HG03064 (cell line): ENCODE measurements at regions not wholly inside any gene's neighbourhood (a gene's known extent, or its start where the extent isn't known, plus 50 kb on each side); places are given as distances from the start of the nearest gene placed in this dataset.
"Not testable (repeated sequence)": the region's sequence is repeated elsewhere in the genome, so short reads cannot be mapped to it uniquely, and the experiment has no call there.

ENCODE experiments used
- ATAC-seq: cut with Tn5 transposase; IDR thresholded peaks from one replicate; pipeline ENCODE4 v1.9.1; 2021; ENCODE audit warnings: low read depth; ENCODE audit not compliant: unreplicated experiment

DNA sequence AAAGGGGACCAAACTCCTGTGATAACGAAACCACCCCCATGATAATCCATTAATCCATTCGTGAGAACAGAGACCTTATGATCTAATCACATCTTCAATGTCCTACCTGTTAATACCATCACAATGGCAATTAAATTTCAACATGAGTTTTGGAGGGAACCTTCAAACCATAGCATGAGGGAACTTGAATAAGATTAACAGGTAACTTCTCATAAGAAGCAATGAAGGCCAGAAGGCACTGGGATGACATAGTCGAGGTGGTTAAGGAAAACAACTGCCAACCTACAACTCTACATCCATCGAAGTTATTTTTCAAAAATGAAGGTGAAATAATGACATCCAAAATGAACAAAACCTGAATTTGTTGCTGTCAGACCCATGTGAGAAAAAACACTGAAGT lies 478.9 kb downstream of the EDEM1 start:
- no peak for ATAC-seq

DNA sequence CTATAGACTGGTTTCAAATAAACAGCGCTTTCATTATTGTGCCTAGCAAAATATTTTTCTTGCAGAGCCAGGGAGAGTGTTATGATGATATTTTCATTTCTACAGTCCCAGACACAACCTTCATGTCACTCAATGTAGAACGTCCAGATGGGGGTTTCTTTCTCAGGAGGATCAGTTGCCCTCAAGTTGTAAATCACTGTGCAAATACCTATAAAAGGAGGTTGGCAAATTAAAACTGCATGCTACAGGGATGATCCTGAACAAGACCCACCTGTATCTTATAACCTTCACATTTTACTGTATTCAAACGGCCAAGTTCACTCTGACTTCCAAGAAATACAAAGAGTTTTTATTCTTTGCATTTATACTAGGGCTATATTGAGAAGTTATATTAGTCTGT lies 486.0 kb downstream of the EDEM1 start:
- no peak for ATAC-seq

DNA sequence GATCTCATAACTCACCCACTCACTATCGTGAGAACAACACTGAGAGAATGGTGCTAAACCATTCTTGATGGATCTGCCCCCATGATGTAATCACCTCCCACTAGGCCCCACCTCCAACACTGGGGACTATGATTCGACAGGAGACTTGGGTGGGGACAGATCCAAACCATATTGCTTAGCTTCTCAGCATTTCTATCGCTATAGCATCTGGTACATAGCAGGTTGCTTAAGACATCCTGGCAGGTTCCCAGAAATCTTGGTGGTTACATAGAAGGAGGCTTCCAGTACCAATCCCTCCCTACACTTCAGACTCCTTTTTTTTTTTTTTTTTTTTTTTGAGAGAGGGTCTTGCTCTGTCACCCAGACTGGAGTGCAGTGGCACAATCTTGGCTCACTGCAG lies 487.8 kb downstream of the EDEM1 start:
- ATAC-seq = no peak

DNA sequence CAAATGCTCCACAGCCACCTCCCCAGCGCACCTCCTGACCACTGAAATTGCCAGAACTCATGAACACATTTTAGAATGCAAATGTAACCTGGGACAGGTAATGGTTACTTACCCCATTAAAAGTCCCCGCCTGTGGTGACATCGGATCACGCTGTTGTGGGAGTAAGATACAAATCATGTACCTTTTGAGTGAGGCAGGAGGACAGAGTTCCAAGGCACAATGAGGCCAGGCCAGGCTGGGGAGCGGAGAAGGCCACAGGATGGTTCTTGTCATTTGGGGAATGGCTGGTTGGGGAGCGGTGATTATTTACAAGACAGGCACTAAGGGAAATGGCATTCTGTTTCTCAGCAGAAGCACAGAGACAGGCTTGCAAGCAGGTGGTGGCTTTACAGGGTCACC lies 490.0 kb downstream of the EDEM1 start:
- ATAC-seq = no peak

DNA sequence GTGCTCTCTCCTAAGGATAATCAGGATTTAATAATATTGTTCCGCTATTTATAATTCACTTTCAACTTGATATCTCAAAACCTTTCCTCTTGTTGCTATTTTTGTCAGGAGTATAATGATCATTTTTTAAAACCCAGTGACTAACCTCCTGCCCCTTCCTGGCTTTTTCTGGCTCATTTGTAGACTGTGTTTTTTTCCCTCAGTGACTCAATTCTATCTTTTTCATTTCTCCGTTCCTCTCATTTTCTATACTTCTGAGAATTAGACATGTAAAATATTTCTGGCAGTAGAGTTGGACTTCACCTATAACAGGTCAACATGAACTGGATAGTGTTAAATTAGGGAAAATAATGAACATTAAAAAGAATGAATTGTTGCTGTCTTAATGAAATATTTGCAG lies 490.7 kb downstream of the EDEM1 start:
- no peak for ATAC-seq

DNA sequence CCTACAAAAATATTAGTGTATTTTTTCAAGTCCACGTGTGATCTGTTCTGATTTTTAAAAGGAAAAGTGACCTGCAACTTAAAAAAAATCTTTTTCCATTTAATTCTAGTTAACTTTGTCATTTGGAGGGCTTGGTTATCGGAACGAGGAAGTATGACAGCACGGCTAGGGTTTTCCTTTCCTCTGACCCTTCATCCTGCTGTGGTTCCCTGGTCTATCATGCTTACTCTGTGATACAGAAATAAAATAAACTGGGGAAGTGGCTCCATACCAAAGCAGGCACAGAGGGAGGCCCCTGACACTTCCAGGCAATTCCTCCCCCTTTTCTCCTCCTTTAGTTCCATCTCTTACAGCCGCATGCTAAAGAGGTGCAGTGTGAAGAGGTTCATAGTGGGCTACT lies 491.3 kb downstream of the EDEM1 start:
- no peak for ATAC-seq

DNA sequence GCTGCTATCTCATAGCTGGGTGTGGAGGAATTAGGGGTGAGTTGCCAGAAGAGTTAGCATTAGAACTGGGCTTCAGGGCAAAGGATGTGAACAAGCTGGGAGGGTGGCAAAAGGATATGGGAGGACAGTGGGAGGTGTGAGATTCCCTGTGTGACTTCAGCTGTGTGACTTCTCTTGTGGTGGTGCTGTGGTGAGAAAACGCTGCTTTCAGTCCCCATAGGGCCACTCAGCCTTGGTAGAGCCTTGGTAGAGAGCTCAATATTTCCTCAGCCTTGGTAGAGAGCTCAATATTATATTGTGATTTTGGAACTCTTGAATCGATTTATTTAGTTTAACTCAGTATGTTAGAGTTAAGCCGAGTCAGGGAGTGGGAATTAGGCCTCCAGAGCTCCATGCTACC lies 499.7 kb downstream of the EDEM1 start:
- ATAC-seq = no peak

DNA sequence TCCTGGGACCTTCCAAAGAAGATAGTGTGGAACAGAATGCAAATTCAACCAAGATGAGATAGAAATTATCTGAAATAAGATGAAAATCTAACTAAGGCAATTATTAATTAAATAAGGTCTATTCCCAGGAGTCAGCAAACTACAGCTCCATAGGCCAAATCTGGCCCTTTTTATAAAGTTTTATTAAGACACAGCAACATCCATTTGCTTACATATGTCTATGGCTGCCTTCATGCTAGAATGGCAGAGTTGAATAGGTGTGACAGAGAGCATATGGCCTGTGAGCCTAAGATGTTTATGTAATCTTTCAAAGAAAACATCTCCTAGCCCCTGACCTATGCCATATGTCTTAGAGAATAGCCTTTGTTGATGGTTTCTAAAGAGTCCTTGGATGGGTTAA lies 503.0 kb downstream of the EDEM1 start:
- ATAC-seq = no peak

DNA sequence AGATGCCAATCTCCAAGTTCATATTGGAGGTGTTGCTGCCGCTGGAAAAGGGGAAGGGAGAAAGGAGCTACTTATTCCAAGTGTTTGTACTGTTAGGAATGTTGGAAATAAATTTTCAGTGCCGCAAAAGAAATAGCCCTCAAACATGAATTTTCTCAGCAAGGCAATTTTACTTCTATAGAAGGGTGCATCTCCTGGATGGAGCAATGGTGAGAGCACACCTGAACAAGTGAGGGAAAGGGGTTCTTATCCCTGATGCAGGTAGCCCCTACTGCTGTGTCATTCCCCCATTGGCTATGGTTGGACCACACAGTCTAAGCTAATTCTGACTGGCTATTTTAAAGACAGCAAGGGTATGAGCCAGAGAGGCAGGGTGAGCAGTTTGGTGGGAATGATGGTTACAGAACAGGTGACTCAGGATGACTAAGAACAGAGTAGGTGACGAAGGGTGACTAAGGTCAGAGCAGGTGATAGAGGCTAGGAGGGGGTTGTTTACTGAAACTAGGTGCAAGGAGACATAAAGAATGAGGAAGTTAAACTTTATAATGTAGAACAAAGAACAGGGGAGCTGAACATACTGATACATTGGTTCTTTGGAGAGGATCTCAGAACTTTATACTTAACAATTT lies 503.5 kb downstream of the EDEM1 start:
- ATAC-seq = no peak

DNA sequence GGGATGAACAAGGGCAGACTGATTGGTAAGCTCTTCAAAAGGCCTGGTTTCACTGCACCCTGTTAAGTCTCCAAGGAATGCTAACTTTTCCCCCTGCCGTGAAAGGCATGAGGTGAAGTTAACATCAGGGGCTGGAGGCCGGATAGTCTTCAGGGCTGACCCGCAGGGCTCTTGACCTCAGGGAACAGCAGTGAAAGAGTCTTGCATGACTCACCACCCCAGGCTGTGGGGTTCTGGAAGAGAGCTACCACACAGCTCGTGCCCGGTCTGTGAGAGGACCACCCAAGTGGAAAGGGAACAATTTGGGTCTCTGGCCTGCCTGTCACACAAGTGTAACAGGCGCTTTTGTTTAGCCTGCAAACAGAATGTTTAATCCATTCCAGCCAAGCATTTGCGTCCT lies 504.9 kb downstream of the EDEM1 start:
- no peak for ATAC-seq

DNA sequence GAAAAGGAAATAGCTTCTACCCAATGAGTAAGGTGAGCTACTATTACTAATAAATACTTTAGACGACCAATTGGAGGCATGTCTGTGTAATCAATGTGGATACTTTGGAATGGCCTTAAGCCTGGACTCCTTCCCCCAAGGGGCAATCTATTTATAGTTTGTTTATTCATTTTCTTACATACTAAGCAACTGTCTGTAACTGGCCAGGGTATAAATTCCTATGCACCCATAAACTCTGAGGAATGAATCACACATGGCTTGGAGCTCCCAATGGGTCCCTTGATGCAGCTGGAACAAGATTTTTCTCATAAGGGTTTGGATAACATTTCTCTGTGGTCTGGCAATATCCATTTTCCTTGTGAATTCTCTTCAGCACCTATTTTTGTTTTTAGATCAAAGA lies 506.8 kb downstream of the EDEM1 start:
- no peak for ATAC-seq

DNA sequence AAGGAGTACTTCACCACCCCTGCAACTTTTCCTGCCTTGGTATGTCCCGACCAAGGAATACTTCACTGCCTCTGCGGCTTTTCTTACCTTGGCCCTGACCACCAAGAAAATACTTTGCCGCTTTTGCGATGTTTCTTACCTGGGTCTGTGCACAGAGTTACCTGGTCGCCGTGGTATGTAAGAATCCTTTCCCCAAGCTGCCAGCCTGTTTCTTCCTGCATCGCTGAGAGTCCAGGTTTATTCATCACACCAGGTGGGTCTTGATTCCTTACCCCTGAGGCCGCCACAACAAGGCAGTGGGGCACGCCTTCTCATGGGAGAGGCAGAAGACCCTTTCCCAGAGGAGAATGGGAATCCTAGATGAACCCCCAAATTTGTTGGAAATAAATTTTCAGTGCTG lies 511.3 kb downstream of the EDEM1 start:
- no peak for ATAC-seq

DNA sequence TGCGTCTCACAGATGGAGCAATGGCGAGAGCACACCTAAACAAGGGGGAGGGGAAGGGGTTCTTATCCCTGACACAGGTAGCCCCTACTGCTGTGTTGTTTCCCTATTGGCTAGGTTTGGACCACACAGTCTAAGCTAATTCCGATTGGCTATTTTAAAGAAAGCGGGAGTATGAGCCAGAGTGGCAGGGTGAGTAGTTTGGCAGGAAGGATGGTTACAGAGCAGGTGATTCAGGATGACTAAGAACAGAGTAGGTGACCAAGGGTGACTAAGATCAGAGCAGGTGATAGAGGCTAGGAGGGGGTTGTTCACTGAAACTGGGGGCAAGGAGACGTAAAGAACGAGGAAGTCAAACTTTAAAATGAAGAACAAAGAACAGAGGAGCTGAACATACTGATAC lies 511.8 kb downstream of the EDEM1 start:
- no peak for ATAC-seq

DNA sequence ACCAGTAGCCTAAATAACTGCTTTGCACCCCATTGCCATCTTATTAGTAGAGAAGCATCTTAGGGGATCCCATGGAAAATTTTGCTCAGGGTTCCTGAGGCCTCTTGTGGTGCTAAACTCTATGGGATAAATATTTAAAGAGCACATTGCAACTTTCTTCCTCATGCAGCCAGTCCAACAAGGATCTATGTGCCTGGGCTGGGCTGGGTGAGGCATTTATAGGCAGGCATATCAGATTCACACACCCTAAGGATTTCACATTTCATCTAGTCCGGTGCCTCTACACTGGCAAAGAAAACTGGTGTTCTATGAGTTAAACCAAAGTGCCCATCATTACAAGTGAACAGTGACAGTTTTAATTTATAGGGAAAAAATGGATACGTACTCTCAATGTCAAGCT lies 512.3 kb downstream of the EDEM1 start:
- ATAC-seq = no peak

DNA sequence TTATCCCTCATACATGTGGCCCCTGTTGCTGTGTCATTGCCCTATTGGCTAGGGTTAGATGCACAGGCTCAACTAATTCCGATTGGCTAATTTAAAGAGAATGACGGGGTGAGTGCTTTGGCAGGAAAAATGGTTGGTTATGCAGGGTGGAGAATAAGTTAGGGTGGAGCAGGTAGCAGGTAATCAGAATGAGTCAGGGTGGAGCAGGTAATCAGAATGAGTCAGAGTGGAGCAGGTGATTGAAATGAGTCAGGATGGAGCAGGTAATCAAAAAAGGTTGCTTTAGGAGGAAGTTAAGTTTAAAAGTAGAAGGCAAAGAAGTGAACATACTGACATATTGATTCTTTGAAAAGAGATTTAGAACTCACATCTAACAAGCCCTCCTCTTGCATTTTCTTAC lies 513.5 kb downstream of the EDEM1 start:
- ATAC-seq = not testable (repeated sequence)

DNA sequence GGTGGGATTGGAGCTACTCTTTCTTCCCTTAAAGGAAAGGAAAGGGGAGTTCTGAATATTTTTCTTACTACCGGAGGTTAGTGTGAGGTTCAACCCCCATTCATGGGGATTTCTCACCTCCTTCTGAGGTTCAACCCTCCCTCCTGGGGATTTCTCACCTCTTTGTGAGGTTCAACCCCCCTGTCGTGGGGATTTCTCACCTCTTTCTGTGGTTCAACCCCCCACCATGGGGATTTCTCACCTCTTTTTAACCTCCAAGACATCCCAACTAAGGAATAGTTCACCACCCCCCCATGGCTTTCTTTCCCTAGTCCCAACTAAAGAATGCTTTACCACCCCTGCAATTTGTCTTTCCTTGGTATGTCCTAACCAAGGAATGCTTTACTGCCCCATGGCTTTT lies 520.3 kb downstream of the EDEM1 start:
- ATAC-seq = no peak

DNA sequence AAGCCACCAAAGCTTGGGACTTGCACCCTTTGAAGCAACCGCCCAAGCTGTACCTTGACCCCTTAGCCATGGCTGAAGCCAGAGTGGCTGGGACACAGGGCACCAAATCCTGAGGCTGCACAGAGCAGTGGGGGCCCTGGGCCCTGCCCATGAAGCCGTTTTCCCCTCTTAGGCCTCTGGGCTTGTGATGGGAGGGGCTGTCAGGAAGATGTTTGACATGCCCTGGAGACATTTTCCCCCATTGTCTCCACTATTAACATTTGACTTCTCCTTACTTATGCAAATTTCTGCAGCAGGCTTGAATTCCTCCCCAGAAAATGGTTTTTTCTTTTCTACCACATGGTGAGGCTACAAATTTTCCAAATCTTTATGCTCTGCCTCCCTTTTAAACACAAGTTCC lies 522.2 kb downstream of the EDEM1 start:
- no peak for ATAC-seq

DNA sequence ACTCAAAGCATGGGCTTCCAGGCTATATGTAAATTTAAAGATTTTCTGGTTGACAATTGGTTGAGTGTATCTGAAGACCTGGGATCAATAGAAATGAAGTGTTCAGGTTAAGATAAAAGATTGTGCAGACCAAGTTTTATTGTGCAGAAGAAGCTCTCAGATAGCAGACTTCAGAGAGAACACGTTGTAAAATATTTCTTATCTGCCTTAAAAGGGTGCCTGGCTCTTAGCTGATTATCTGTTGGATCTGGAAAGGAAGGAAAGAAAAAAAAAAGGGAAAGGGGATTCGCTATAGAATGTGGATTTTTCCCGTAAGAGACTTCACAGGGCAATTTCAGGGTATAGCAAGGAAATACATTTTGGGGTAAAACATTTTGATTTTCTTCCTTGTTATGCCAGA lies 523.2 kb downstream of the EDEM1 start:
- ATAC-seq = no peak

DNA sequence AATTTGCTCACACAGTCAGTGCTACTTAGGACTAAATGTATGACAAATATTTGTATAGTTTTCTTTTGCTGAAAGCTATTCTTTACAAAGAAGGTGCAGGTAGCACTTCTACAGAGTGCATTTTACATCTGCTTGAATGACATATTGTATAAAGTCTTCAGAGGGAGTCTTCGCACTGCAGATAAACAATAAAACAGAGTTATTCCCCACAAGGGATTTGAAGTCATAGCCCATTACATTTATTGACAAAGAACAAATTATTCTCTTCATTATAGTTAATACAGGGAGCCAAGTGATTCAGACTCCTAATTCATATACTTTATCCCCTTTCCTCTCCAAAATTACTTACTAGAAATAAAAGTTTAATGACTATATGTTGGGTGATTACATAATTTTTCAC lies 529.7 kb downstream of the EDEM1 start:
- ATAC-seq = no peak

DNA sequence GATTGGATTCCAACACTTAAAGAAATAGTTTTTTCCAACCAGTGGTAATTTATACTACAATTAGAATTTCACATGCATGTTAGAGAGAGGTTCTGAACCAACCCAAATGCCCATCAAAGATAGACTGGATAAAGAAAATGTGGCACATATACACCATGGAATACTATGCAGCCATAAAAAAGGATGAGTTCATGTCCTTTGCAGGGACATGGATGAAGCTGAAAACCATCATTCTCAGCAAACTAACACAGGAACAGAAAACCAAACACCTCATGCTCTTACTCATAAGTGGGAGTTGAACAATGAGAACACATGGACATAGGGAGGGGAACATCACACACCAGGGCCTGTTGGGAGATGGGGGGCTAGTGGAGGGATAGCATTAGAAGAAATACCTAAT lies 532.2 kb downstream of the EDEM1 start:
- ATAC-seq = not testable (repeated sequence)

DNA sequence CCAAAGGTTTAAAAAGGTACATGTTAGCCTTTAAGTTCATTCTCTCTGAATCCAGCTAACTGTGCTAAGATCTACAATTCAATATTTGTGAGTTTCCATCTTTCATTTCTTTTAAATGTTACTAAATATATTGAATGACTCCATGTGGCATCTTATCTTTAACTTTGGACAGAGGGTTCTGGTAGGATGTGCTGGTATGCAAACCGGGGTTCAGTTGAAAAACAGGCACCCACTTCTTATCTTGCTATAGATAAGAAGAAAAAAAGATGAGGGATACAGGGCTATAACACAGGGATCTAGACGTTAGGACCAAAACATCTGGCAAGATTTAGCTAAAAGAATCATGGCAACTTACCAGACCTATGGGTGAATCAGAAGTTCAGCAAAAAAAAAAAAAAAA lies 538.3 kb downstream of the EDEM1 start:
- no peak for ATAC-seq

DNA sequence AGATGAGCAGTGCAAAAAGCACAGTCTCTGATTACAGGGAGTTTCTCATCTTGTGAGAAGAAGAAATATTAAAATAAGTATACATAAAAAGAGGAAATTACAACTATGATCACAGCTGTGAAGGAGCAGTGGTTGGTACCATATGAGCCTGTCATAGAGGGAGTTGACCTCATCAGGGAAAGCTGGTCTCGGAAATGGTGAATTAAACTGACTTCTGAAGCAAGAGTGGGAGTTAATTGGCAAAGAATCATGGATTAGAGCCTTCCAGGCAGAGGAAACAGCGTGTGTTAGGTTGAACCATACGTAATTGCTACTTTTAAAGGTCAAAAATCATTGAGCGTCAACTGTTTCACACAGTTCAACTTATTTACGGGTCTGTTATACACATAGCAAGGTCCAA lies 539.1 kb downstream of the EDEM1 start:
- ATAC-seq = no peak

DNA sequence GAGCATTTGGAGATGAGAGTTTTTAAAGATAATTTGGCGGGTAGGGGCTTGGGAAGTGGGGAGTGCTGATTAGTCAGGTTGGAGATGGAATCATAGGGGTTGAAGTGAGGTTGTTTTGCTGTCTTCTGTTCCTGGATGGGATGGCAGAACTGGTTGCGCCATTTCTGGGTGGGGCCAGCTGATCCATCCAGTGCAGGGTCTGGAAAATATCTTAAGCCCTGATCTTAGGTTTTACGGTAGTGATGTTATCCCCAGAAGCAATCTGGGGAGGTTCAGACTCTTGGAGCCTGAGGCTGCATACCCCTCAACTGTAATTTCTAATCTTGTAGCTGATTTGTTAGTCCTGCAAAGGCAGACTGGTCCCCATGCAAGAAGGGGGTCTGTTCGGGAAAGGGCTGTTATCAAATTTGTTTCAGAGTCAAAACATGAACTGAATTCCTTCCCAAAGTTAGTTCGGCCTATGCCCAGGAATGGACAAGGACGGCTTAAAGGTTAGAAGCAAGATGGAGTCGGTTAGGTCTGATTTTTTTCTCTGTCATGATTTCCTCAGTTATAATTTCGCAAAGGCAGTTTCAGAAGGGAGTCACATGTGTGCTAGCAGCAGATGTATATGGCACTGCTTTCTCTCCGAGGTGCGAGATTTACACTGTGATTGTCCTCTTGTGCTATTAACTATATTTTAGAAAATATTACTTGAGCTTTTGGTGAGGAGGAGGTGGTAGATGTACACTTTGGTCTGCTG lies 540.4 kb downstream of the EDEM1 start:
- no peak for ATAC-seq
